Gastrocnemius medialis (tissue), 4 donors: ENCODE measurements at regions not wholly inside any gene's neighbourhood (a gene's known extent, or its start where the extent isn't known, plus 50 kb on each side); places are given as distances from the start of the nearest gene placed in this dataset.

Experiments used
- POLR2A ChIP-seq, 2 donors: fragments of 450-650 bp; IDR thresholded peaks; one replicate each; pipeline ENCODE4 v1.6.1; 2017; ENCODE audit warnings: antibody characterized with exemption in 2 of 2, mild to moderate bottlenecking in 2 of 2, moderate library complexity in 2 of 2
- TF ChIP-seq, protein P1 (sequence below), 5 experiments: fragments of 450-650 bp in 3 of 5; fragments of 200-600 bp in 2 of 5; sonication (generic) in 2 of 5; IDR thresholded peaks in 4 of 5; conservative IDR thresholded peaks in 1 of 5; 1 replicate in 4 of 5; 2 replicates in 1 of 5; pipeline ENCODE4 v1.5.1; 2016 to 2019; ENCODE audit warnings: antibody characterized with exemption in 5 of 5, mild to moderate bottlenecking in 3 of 5, moderate library complexity in 3 of 5

GRCh38 chr13:72170571-72170970 lies 303.6 kb upstream of the DACH1 start:
- TF ChIP-seq, protein P1, sequence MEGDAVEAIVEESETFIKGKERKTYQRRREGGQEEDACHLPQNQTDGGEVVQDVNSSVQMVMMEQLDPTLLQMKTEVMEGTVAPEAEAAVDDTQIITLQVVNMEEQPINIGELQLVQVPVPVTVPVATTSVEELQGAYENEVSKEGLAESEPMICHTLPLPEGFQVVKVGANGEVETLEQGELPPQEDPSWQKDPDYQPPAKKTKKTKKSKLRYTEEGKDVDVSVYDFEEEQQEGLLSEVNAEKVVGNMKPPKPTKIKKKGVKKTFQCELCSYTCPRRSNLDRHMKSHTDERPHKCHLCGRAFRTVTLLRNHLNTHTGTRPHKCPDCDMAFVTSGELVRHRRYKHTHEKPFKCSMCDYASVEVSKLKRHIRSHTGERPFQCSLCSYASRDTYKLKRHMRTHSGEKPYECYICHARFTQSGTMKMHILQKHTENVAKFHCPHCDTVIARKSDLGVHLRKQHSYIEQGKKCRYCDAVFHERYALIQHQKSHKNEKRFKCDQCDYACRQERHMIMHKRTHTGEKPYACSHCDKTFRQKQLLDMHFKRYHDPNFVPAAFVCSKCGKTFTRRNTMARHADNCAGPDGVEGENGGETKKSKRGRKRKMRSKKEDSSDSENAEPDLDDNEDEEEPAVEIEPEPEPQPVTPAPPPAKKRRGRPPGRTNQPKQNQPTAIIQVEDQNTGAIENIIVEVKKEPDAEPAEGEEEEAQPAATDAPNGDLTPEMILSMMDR (IDR thresholded peaks at IDR 0.05 in 4 of 5, conservative IDR thresholded peaks at IDR 0.05 in 1 of 5): no peak
- no peak for TF ChIP-seq POLR2A (IDR thresholded peaks at IDR 0.05)
